NCI-H69 (cell line): ENCODE measurements at regions not wholly inside any gene's neighbourhood (a gene's known extent, or its start where the extent isn't known, plus 50 kb on each side); places are given as distances from the start of the nearest gene placed in this dataset.
A peak's percentile ranks its signal among the peaks of the same experiment; 100 is the strongest.
"Not testable (repeated sequence)": the region's sequence is repeated elsewhere in the genome, so short reads cannot be mapped to it uniquely, and the experiment has no call there.

Source experiments
- DNase-seq: peaks from one replicate; lab custom pipeline; 2025; lab: John Stamatoyannopoulos, UW

DNA sequence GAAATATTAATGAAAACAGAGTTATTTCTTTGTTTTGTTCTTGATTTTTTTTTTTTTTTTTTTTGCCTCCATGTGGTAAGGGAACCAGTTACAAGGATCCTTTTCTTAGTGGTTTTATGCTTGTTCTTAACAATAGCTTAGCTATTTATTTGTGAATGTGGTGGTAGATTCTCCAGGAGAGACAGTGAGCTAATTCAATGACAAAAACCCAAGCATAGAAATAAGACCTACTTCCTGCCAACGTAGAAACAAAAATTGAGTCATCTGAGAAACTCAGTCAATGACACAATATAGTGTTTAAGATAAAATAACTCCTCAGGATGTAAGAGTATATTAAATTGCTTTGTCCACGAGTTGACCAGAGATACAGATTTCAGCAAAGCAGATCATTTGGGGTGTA, 863.8 kb upstream of the PABPC4L start:
- no peak for DNase-seq

DNA sequence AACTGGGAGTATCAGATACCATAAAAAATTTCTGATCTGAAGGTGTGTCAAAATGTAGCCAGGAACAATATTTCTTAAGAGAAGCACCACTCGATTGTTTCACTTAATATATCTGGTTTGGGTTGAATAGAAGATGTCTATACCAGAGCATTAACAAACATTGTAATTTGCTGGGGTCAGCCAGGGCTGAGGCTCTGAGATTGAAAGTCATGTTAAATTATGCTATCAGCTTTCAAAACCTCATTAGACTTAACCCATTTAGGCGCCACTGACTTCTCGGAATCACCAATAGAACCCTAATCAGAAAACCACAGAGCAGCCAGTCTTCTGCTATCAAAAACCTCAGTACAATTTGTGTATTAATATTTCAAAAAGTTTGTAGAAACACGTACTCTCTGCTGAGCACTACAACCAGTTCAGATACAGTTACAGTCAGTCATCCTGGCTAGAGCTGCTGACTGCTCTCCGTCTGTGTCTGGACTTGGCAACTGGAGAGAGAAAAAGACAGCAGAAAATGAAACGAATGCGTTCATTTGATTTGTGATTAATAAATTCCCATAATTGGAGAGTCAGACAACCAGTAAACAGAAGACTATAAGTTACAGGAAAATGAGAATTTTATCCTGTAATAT, 848.6 kb upstream of the PABPC4L start:
- peak; percentile 80 for DNase-seq

DNA sequence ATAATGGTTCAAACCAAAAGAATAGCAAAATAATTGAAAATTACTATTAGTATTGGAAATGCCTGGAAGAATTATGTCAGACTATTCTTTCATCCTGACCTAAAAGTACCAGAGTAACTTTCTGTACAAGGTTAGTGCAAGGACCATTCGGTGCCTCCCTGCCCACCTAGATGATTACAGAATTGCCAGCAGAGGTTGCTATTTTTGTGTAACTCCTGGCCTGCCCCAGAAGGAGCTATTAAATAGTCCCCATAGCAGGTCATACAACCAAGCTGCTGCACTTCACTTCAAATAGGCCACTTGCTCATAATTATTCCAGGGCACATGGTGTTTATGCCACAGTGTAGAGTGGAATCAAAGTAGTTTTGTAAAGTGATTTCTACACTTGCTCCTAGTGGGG, 831.1 kb upstream of the PABPC4L start:
- DNase-seq, result peak; percentile 36

DNA sequence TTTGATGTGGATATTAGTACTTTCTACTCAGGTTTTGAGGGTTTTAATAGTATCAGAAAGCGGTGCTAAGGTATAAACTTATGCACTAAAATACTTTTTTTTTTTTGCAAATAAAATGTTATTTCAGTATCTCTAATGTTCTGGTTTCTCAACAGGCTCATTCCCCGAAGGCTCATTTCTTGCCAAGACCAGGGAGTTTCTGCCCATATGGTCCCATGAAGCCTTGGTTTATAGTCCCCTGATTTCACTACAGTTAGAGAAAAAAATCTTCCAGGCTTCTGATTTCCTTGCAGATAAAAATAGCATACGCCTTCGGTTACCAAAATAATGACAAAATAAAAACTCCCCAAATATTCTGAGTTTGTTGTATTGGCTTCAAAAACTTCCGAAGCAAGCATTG, 814.2 kb upstream of the PABPC4L start:
- DNase-seq, result no peak

DNA sequence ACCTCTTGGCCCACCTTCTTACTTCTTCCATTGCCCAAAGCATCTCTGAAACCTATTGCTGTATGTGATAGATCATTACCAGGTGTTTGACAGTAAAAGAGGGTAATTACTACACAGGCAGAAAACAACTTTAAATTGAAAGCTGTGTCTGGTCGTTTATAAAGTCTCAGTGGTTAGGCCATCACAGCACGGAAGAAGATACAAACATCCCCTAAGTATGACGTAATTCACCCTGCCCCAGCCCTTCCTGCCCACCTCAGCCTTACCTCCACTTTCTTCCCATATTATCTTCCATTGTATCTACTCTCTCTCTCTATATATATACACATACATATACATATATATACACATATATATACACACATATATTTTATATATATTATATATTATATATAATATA, 805.8 kb upstream of the PABPC4L start:
- no peak for DNase-seq

DNA sequence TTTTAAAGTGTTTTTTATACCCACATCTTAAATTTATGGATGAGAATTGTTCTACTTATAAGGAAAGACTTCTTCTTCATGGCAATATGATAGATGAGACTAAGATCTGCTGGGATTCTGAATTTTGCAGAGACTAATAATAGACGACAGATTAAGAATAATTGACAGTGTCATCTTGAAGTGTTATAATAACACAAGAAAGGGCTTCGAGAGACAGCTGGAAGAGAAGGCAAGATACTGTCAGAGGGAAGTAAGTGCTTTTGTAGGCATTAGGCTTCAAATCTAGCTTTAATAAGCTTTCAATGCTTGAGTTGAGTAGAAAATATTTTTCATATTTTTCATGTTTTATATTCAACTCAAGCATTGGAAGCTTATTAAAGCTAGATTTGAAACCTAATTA, 797.6 kb upstream of the PABPC4L start:
- no peak for DNase-seq

DNA sequence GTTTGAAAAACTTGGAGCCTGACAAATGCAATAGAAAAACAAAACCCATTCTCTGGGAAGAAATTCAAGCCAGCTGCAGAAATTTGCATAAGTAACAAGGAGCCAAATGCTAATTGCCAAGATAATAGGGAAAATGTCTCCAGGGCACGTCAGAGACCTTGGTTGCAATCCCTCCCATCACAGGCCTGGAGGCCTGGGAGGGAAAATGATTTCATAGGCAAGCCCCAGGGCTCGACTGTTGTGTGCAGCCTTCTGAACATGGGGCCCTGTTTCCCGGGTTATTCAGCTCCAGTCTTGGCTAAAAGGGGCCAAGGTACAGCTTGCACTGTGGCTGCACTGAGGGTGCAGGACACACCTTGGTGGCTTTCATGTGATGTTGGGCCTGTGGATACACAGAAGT, 760.4 kb upstream of the PABPC4L start:
- DNase-seq, result no peak

DNA sequence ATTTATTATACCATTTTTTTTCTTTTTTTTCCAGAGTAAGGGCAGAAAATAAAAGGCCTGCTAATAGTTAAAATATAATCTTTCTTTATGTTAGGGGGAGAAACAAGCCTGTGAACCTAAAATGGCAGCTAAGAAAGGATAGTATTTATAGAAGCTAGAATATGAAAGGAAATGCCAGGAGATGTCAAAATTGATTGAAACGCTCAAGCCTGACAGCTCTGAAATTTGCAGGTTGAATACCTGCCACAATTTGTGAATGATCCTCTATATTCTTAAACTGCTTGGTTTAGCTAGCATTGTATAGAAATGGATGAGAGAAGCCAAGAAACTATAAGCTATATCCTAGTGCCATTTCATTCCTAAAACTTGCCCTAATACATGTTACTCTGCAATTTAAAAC, 757.3 kb upstream of the PABPC4L start:
- DNase-seq, result no peak

DNA sequence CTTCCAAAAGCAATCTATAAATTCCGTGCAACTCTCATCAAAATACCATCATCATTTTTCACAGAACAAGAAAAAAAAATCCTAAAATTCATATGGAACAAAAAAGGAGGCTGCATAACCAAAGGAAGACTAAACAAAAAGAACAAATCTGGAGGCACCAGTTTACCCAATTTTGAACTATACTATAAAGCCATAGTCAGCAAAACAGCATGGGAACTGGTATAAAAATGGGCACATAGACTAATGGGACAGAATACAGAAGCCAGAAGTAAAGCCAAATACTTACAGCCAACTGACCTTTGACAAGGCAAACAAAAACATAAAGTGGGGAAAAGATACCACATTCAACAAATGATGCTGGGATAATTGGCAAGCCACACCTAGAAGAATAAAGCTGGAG, 753.5 kb upstream of the PABPC4L start:
- DNase-seq, result no peak

DNA sequence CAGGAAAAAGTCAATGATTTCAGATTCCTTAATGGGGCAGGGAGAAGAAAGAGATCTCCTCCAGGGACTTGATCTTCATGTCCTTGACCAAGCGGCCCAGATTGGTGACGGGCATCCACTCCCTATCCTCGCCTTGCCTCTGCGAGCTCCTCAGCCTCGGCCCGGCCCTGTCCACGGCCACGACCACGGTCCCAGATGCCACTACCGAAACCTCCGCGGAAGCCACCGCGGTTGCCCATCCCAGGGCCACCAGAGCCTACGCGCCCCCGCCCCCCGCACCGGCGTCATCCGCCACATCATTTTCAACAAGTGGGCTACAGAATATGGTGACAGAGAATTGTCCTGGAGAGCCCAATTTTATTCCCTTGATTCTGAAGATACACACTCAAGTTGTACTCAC, 751.2 kb upstream of the PABPC4L start:
- DNase-seq, result no peak

DNA sequence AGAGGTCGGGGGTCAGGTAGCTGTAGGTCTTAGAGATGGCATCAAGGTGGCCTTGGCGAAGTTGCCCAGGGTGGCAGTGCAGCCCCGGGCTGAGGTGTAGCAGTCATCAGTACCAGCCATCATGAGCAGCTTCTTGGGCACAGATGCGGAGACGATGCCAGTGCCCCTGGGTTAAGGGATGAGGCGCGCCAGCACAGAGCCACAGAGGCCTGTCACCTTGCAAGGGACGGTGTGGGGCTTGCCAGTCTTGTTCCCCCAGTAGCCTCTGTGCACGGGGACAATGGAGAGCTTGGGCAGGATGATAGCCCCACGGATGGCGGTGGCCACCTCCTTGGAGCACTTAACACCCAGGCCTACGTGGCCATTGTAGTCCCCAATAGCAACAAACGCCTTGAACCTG, 750.7 kb upstream of the PABPC4L start:
- no peak for DNase-seq

DNA sequence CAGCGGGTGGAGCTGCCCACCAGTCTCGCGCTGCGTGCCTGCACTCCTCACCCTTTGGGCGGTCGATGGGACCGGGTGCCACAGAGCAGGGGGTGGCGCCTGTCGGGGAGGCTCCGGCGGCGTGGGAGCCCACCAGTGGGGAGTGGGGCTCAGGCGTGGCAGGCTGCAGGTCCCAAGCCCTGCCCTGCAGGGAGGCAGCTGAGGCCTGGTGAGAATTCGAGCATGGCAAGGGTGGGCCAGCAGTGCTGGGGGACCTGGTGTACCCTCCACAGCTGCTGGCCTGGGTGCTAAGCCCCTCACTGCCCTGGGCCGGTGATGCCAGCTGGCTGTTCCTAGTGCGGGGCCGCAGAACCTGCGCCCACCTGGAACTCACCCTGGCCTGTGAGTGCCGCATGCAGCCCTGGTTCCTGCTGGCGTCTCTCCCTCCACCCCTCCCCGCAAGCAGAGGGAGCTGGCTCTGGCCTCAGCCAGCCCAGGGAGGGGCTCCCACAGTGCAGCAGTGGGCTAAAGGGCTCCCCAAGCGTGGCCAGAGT, 746.6 kb upstream of the PABPC4L start:
- no peak for DNase-seq

DNA sequence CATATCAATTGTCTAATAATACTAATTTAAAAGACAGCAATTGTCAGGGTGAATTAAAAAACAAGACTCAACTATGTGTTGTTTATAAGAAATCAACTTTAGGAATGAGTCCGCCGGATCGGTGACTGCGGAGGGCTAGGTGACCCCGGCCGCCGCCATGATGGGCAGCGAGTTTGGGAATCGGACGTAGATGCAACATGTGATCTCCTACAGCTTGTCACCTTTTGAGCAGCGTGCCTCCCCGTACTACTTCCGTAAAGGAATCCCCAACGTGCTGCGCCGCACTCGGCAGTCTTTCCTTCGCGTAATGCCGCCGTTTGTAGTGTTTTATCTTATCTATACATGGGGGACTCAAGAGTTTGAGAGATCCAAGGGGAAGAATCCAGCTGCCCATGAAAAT, 742.5 kb upstream of the PABPC4L start:
- DNase-seq, result no peak

DNA sequence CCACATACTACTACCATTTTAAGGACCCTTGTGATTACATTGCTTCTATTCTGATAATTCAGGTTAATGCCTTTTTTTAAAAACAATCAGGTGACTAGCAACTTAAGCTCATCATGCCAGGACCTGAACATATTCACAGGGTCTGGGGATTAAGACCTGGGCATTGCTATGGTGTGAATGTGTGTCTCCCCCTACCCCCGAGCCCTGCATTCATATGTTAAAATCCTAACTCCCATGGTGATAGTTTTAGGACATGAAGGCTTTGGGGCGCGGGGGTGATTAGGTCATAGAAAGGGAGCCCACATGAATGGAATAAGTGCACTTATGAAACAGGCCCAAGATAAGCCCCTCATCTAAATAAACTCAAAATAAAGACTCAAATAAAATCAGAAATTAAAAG, 734.4 kb upstream of the PABPC4L start:
- no peak for DNase-seq

DNA sequence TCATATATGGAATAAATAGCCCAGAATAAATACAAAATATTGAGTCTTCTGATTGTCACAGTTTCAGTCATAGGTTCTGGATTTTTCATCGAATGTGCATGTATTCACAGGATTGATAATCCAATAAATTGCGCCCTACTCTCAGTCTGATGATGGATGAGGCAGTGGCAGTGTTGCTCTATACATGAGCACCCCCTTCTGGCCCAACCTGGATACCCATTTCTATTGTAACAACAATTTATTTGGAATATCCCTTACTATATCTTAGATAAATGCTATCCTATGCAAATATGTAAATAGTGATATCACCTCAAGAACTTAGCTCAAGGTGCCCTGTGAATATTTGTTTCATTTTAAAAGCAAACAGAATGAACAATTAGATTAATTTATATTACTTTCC, 733.7 kb upstream of the PABPC4L start:
- peak; percentile 33 for DNase-seq

DNA sequence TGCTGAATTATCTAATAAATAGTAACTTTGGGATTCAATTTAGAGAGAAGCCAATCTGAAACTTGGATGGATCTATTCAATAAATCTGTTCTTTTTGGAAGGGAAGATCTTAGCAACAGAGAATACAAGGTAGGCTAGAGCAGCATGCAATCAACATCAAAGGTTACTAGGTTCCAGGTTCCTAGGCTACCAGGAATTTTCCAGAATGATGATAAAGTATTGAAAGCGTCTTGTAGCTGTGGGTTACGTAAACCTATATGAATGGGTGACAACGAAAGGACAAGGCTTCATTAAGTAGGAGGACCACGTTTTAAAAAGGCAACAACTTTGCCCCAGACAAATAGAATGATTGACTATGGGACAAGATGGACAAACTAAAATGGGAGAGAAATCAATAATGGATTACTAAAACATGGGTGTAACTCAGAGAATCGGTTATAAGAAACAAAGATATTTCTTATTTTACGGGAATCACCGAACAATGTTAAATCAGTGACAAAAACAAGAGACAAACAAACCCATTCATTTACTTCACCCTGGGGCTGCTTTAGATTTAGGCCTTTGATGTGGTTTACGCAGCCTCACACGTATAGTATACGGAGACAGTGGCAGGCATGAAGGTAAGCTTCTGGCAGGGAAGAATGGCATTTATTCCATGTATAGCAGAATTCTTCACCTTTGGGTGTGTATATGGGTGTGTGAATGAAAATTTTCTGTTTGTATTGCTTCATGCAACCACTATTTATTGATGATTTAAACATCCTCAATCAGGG, 732.6 kb upstream of the PABPC4L start:
- no peak for DNase-seq

DNA sequence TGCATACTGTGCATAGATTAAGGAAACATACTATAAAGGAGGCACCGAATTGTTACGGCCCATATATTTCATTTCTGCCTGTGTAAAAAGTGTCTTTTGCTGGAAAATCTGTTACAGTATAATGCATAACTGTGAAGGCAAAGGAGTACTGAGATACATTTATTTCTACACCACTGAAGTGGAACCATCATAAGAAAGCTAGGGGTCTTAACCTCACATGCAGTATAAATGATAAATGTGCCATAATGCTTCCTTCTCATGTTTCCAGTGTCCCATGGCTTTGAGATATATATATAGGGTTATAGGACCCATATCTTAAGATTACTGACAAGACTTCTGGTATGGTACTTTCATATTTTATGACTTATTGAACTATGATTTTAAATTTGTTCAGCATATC, 713.8 kb upstream of the PABPC4L start:
- DNase-seq, result no peak

DNA sequence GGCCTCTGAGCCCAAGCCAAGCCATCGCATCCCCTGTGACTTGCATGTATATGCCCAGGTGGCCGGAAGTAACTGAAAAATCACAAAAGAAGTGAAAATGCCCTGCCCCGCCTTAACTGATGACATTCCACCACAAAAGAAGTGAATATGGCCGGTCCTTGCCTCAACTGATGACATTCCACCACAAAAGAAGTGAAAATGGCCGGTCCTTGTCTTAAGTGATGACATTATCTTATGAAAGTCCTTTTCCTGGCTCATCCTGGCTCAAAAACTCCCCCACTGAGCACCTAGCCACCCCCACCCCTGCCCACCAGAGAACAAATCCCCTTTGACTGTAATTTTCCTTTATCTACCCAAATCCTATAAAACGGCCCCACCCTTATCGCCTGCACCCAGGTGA, 712.7 kb upstream of the PABPC4L start:
- DNase-seq, result not testable (repeated sequence)

DNA sequence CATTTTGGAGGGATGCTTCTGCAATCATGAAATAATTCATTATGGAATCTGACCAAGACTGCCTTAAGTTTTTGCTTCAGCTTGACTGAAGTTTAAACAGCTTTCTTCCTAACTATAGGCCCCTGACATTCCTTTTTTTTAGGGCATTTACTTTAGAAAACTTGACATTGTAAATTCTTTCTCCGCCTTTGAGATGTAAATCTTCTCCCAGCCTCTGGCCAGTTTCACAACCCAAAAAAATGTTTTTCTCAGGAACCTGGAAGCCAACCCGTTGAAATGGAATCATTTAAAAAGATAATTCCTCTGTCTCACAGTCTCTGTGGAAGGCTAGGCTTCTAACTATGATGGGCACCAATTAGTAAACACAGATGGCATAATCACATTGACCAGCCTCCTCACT, 710.4 kb upstream of the PABPC4L start:
- DNase-seq, result no peak

DNA sequence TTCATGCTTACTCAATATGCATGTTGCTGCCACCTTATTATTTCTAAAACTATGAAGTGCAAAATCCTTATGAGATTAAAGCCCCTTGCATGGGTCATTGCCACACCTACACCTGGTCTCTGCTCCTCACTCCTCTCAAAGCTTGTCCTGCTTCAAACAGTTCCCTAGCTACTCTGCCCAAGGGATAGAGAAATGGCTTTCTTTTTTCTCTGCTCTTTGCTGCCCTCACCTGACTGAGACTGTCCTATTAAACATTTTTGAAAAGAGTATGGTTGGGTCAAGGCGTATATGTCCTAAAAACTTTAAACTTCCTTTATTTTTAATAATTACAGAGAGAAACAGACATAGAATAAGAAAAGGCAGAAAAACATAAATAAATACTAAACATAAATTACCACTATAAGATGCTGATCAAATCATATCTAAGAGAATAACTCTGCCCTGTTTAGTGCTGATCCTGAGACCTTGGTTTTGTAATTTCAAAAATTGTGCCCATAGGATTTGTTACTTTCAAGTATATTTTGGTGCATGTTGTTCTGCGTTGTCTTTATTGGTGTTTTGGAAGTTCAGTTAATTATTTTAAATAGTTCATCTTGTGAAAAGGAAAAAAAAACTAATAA, 704.9 kb upstream of the PABPC4L start:
- DNase-seq, result peak; percentile 48

DNA sequence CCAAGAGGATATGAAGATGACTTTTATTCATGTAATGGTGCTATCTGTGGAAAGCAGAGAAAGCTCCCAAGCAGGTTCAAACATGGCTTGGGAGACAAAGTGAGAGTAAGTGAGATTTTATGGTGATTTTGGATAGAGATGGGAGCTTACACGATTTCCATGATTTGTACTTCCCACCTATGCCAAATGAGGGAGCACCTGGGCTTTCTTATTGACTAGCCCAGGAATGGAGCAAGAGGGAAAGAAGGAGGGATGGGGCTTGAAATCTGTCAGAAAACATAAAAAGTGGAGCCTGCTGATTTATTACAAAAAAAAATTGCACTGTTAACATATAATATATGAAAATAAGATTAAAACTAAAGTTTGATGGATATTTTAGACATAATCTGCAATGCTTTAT, 703.5 kb upstream of the PABPC4L start:
- peak; percentile 4 for DNase-seq

DNA sequence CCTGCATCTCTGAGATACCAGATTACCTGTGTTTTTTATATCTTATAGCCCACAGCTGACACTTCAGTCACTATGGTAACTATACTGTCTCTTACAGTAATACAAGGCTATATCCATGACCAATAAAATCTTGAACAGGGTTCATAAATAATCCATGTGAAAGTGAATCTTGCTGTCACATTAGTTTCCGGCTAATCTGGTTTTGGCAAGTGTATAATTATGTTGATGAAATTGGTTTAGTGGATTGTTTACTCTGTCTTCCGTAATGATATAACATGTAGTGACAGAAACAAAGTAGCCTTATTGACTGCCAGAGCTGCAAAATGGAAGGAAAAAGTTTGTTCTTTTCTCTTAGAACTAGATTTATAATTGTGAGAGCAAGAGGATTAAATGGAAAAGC, 686.6 kb upstream of the PABPC4L start:
- peak; percentile 81 for DNase-seq

DNA sequence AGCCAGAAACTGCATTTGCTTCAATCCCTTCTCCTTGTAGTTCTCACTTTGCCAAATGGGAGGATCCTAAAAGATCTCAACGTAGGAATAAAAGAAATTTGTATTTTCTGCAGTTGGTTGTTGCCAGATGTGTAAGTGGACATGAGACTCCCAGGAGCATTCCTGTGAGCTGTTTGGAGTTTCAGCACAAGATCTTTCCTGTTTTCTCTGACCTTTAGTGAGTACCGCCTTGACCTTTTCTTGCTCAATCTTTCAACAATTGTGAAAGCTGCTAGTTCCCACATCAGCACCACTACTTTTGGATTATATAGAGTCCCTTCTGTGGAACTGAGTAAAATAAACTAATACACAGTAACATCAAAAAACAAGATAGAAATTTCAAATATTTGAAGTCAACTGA, 683.8 kb upstream of the PABPC4L start:
- no peak for DNase-seq
